NCI-H128 (cell line): ENCODE measurements at regions not wholly inside any gene's neighbourhood (a gene's known extent, or its start where the extent isn't known, plus 50 kb on each side); places are given as distances from the start of the nearest gene placed in this dataset.

Experiments used
- DNase-seq: peaks from one replicate; lab custom pipeline; 2025; ENCODE audit not compliant: unreplicated experiment; lab: John Stamatoyannopoulos, UW

- DNase-seq, result no peak
Measured at GRCh38 chr9:1201262-1201661, 151.1 kb downstream of the DMRT2 start.

DNA sequence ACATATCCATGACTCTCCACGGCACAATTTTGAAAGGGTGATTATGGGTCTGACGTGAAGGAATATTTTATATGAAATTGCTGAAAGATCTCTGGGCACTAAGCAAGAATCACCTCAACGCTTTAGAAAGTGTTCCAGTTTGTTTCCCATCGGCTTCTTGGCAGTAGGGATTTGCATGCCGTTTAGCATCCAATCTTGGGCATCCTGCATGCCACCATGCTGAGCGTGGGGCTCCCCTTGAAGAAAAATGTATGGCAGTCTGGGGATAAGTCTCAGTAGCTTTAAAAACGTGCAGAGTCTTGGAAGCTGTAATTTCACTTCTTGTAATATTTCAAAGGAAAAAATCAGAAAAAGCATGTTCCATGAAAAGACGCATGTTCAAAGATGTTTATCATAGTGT lies 151.7 kb downstream of the DMRT2 start:
- no peak for DNase-seq

DNA sequence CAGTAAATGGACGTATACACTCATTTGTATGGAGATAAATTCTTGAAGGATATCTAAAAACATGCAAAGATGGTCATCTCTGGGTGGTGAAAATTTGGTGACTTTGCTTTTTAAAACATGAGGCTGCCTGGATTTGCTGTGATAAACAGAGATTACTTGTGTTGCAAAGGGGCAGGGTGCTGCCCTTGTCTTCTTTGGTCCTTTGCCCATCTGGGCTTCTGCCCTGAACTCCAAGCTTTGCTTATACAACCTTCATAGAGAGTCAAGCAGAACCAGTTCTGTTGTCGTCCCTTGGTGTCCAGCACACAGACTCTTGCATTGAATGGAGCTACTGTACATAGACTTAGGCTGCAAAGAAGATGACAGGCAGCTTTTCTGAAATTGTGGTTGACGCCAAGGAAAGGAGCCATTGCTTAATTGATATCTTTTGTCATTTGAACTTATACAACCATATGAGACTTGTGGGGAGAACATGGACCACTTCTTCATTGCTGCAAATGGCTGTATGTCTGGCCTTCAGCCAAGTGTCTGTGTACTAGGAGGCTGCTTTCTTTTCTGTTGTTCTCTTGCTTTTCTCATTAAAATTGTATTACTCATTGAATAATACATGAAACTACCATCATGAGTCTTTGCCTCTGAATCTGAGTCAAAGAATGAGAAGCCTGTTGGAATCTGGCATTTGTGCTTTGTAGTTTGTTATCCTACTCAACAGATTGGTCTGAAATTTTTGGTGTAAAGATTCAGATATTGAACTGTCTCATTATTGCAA lies 152.5 kb downstream of the DMRT2 start:
- DNase-seq, result no peak

- no peak for DNase-seq
Measured at GRCh38 chr9:1207686-1208085, 157.5 kb downstream of the DMRT2 start.

DNA sequence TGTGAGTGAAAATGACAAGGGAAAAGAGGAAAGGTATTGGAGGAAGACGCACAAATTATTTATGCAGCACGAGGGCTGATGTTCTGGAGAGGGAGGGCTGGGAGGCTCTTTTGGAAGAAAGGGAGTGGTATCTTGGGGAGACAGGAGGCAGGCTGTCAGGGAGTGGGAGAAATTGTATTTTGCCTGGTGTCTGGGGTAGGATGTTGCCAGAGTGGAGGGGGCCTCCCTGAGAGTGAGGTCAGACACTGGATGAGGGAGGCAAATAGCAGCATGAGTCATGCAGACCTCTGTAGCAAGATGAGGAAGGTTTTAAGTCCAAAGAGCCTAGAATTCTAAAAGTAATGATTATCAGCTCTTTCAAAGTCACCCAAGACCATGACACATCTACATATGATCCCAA lies 158.0 kb downstream of the DMRT2 start:
- no peak for DNase-seq

GRCh38 chr9:1210954-1211353 lies 160.8 kb downstream of the DMRT2 start:
- no peak for DNase-seq

DNA sequence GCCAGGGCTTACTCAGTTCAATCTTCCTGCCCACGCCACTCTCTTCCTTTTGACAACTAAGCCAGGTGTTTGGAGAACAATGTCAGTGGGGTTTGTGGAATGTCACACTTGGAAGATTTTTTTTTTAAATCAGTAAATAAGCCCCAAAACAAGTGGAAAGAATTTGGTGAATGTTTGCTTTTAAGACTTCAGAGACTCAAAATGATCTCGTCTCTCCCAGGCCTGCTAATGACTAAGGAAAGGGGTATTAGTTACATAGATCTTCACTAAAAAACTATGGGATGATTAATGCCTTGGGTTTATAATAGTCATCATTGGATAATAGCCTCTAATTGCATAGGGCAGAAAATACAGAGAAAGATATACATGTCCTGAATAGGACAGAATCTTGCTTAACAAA lies 166.4 kb downstream of the DMRT2 start:
- no peak for DNase-seq

DNA sequence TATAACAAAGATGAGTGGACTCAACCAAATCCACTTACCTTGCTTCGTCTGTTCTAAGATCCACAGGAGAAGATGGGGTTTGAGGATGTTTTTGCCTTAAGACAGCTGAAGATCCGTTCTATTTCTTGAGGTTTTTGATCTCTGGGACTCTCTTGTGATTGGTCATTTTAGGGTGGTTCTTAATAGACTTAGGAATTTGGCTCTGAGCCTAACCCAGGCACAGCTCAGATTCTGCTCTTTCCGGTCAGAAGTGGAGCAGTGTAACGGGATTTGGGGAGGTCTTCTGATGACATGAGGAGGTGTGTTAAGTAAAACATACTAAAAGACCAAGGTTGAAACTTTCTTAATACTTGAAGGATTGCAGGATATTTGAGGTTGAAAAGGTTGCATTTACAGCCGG lies 166.9 kb downstream of the DMRT2 start:
- DNase-seq, result no peak

DNA sequence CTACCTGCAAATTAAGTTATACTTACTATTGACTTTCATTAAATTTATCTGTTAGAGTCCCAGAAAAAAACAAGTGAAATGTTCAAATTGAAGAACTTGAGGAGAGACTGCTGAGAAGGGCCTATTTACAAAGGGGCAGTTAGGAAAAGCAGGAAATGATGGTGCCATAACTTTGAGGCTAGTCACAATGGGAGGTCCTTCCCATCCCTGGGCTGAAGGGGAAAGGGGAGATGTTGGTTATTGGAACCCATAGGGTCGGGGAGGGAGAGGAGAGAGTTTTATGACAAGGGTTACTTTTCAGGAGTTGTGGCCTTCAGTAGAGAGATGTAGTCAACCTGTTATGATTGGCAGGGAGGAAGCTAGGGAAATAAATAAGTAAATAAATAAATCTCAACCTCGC lies 169.1 kb downstream of the DMRT2 start:
- DNase-seq, result no peak

GRCh38 chr9:1221298-1221697 lies 171.1 kb downstream of the DMRT2 start:
- no peak for DNase-seq

- no peak for DNase-seq
Measured at GRCh38 chr9:1222511-1222910, 172.4 kb downstream of the DMRT2 start.

GRCh38 chr9:1231998-1232919 lies 182.1 kb downstream of the DMRT2 start:
- no peak for DNase-seq

GRCh38 chr9:1233568-1233967 lies 183.4 kb downstream of the DMRT2 start:
- no peak for DNase-seq

DNA sequence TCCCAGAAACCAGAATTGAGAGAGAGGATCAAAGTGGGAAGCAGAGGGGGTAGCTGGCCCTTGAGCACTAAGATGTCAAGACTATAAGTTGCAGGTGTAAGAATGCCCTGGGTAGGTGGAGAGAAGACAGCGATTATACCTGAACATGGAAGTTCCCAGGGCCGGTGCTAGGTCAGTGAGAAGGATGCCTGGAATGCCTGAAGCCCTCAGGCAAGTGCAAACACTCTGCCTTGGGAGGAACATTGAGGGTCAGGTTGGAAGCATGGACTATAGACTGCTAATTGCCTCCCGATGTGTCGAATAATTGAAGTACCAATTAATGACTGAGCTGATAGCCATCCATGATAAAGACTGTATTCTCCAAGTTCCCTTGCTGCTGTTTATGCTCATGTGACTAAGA lies 185.5 kb downstream of the DMRT2 start:
- no peak for DNase-seq

DNA sequence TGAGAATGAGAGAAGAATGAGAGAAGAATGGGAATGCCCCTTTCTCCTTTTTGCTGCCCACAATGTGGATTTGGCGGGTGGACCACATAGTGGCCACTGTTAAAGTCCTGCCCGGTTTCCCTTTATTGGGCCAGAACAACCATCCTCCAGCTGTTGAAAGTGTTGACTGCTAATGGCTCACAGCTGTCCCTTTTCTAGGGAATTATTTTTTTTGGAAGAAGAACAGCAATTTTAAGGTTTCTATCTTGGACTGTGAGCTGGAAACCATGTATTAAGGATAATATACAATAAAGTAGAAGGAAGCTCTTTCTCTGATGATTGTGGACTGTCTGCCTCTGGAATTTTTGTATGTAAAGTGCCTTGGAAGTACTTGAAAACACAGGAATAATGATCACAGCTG lies 185.9 kb downstream of the DMRT2 start:
- DNase-seq, result no peak

- DNase-seq, result no peak
Measured at GRCh38 chr9:1238407-1238806, 188.2 kb downstream of the DMRT2 start.

GRCh38 chr9:1248743-1249142 lies 198.6 kb downstream of the DMRT2 start:
- no peak for DNase-seq

DNA sequence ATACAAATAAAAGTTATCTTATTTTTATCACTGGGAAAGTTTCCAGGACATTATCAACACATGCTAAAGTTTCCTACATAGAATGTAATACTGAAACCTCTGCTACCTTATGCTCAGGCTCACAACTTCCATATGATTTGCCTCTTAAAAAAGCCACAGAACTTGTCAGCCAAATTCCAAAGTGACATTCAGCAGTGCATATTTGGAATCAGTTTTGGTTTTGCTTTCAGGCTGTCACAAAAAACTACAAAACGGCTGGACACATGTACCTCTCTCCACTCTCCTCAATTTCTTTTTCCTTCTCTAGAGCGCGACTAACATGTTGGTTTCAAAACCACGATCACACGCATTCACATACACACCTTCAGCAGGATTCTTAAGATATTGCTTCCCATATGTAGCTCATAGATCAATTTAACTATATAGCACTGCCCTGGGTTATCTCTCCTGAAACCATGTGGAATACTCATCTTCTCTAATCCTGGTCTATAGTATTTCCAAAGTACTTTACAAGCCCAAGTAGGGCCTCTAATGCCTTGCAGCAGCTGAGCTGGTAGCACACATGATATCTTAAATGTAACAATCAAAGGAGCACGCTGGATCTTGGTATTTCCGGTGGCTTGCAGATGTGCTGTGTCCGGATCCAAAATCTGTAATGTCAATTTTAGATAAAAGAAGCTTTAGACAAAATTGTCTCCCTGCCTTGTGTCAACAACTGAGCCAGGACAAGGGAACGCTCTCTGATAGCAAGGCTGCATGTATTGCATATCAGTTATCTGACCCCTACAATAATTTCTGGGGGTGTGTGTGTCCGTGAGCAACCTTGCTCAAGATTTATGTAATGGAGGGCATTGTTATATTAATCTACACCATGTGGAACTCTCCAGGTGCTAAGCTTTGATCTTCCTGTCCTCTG lies 203.2 kb downstream of the DMRT2 start:
- no peak for DNase-seq

DNA sequence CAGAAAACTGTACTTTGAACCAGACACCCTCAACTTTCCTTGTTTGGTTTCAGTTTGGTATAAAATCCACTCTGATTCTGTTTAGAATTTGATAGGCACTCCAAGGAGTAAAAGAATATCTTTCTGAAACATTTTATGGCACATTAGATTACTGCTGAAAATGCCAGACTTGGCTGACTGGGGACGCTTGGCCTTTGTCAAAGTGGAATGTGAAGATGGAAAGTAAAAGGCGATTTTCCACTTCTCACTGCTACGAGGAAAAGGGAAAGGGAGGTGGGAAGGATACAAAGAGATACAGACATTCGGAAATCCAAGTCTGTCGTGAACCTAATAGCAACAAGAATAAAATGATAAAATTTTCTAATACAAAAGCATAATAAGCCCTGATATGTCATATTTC lies 203.9 kb downstream of the DMRT2 start:
- no peak for DNase-seq

DNA sequence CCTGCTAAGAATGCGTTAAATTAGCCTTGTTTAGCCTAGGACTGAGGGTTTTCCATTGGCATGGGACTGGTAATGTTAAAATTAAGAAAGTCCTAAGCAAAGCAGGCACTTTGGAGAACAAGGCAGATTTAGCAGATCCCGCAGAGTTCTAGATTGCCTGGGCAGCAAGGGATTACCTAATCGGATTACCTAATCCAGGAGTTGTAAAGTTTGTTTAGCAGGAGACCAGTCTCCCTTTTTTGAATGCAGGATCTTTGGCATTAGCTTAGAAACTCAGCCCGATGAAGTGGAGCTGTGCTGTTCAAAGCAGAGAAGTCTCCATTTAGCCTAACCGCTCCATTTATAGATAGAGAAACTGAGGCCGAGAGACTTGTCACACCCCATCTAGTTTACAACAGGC lies 206.0 kb downstream of the DMRT2 start:
- DNase-seq, result no peak

DNA sequence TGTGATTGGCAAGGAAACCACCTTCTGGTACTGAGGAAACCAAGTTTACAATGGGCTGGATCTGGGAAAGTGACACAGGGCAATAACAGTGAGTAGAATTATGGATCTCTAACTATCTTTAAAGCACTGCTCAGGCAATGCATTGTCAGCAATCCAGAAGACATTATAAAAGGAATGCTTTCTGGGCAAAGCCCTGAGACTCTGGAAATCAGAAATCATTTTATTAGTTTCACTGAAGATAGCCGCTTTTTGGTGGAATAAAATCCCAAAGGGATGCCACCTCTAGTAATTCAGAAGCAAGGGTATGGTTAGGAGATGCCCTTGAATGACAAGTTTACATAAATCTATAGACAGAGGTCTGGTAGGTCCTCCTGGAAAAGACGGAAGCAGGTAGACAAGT lies 211.1 kb downstream of the DMRT2 start:
- DNase-seq, result no peak
